ENCODE measurements at regions not wholly inside any gene's neighbourhood (a gene's known extent, or its start where the extent isn't known, plus 50 kb on each side); places are given as distances from the start of the nearest gene placed in this dataset.
"Not testable (repeated sequence)": the region's sequence is repeated elsewhere in the genome, so short reads cannot be mapped to it uniquely, and the experiment has no call there.

GRCh38 chr19:28142258-28142657, 1070.7 kb downstream of the UQCRFS1 start:
- DNase-seq (ENCODE audit: extremely low read depth in 1 of 11, low read depth in 9 of 11, low spot score in 4 of 11): no peak

DNA sequence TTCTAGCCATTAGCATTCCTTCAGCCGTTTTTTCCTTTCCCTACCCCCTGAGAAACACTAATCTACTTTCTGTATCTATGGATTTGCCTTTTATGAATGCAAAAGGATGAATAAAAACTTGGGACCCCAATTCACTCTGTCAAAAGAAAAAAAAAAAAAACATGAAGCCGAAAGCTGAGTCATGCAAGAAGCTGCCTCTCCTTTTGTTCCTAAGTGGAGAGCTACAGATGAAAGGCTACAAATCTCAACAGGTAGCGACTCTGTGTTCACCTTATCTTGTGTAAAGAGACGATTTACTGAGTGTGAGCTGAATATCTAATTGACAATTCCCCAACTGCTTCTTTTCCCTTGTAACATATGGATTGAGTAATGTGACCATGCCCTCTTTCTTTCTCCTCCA, 1072.8 kb downstream of the UQCRFS1 start:
- no peak for DNase-seq (ENCODE audit: extremely low read depth in 1 of 11, low read depth in 9 of 11, low spot score in 4 of 11)

DNA sequence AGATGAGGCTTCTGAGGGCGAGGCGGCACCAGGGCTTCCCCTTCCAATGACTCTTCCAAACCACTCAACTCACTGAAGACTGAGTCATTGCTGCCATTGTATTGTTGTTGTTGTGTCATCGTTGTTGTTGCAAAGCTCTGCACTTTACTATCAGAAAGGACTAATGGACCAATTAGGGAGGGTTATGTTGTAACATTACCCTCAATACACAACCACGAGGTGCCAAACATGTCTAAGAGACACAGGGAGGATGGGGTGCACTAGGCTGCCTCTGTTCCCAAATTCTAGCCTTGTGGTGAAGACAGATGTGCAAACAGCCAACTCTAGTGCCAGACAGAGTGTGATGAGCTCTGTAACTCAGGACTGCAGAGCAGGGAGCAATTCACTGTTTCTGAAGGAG, 1075.2 kb downstream of the UQCRFS1 start:
- no peak for DNase-seq (ENCODE audit: extremely low read depth in 1 of 11, low read depth in 9 of 11, low spot score in 4 of 11)

DNA sequence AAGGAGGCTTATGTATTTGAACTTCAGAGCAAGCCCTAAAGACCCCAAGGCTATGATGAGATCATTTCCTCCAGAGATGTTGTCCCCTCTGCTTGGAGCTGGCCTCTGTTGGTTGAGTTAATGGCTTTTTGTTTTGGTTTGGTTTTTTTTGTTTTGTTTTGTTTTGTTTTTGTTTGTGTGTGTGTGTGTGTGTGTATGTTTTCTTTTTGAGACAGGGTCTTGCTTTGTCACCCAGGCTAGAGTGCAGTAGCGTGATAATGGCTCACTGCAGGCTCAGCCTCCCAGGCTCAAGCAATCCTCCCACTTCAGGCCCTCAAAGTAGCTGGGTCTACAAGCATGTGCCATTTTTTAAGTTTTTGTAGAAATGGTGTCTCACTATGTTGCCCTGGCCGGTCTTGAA, 1076.2 kb downstream of the UQCRFS1 start:
- DNase-seq (ENCODE audit: extremely low read depth in 1 of 11, low read depth in 9 of 11, low spot score in 4 of 11): no peak

GRCh38 chr19:28135825-28136224, 1077.1 kb downstream of the UQCRFS1 start:
- DNase-seq (ENCODE audit: extremely low read depth in 1 of 11, low read depth in 9 of 11, low spot score in 4 of 11): no peak

DNA sequence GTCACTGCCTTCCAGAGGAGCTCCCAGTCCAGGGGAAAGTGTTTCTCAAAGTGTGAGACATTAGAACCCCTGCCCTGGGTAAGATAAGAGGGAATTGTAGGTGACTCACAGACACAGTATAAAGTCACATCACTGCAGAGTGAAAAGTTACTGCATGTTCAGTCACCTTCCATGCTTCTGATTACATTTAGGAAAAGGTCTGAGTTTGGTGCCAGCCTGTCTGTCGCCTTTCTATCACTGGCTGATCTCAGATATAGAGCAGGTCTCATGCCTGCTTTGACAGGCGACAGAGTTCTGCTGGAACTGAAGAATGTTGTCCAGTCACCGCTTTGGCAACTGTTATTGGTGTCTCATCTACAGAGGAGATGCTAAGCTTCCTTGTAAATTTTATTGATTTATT, 1078.6 kb downstream of the UQCRFS1 start:
- DNase-seq (ENCODE audit: extremely low read depth in 1 of 11, low read depth in 9 of 11, low spot score in 4 of 11): no peak

DNA sequence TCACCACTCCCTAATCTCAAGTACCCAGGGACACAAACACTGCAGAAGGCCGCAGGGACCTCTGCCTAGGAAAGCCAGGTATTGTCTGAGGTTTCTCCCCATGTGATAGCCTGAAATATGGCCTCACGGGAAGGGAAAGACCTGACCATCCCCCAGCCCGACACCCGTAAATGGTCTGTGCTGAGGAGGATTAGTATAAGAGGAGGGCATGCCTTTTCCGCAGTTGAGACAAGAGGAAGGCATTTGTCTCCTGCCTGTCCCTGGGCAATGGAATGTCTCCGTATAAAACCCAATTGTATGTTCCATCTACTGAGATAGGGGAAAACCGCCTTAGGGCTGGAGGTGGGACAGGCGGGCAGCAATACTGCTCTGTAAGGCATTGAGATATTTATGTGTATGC, 1082.1 kb downstream of the UQCRFS1 start:
- DNase-seq (ENCODE audit: extremely low read depth in 1 of 11, low read depth in 9 of 11, low spot score in 4 of 11): not testable (repeated sequence)

- peak in 4 of 11 donors; percentile 5 to 16 (median 8) for DNase-seq (ENCODE audit: extremely low read depth in 1 of 11, low read depth in 9 of 11, low spot score in 4 of 11)
Observed at GRCh38 chr19:28130066-28130511, 1082.9 kb downstream of the UQCRFS1 start.

- no peak for DNase-seq (ENCODE audit: extremely low read depth in 1 of 11, low read depth in 9 of 11, low spot score in 4 of 11)
Observed at GRCh38 chr19:28128341-28128740, 1084.6 kb downstream of the UQCRFS1 start.

GRCh38 chr19:28126135-28126898, 1086.6 kb downstream of the UQCRFS1 start:
- no peak for DNase-seq (ENCODE audit: extremely low read depth in 1 of 11, low read depth in 9 of 11, low spot score in 4 of 11)

DNA sequence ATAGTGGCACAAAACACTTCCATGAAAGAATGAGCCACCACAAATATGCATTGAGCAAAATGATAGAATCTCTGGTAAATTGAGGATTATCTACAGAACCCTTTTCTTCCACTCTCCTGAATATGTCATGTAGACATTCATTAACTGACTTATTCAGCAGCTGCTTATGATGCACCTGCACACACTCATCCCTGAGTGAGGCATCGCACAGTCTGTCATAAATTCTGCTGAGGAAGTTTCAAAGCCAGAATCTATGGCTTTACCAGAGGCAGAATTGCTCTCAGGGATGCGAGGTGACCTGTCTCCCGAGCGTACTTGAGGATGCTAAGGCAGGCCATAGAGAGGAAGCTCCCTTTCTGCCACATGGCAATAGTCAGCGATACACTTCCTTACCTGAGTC, 1090.2 kb downstream of the UQCRFS1 start:
- DNase-seq (ENCODE audit: extremely low read depth in 1 of 11, low read depth in 9 of 11, low spot score in 4 of 11): no peak

GRCh38 chr19:28118235-28118634, 1094.7 kb downstream of the UQCRFS1 start:
- no peak for DNase-seq (ENCODE audit: extremely low read depth in 1 of 11, low read depth in 9 of 11, low spot score in 4 of 11)

GRCh38 chr19:28117143-28117542, 1095.8 kb downstream of the UQCRFS1 start:
- DNase-seq (ENCODE audit: extremely low read depth in 1 of 11, low read depth in 9 of 11, low spot score in 4 of 11): no peak

- not testable (repeated sequence) for DNase-seq (ENCODE audit: extremely low read depth in 1 of 11, low read depth in 9 of 11, low spot score in 4 of 11)
Observed at GRCh38 chr19:28116379-28116778, 1096.6 kb downstream of the UQCRFS1 start.

DNA sequence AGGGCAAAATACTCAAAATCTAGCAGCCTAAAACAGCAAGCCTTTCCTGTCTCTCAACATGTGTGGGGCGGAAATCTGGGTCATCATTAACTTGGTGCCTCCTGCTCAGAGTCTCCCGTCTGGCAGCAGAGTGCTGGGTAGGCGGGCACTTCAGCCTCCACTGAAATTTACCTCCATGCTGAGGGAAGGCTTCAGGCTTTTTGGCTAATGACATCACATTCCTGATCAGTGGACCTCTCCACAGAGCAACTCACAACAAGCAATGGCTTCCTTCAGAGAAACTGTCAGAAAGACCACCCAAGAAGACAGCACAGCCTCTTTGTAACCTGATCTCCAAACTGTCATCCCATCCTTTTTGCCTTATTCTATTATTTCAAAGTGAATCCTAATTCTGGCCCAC, 1109.0 kb downstream of the UQCRFS1 start:
- peak in 6 of 11 donors; percentile 8 to 30 (median 16) for DNase-seq (ENCODE audit: extremely low read depth in 1 of 11, low read depth in 9 of 11, low spot score in 4 of 11)

- DNase-seq (ENCODE audit: extremely low read depth in 1 of 11, low read depth in 9 of 11, low spot score in 4 of 11): not testable (repeated sequence)
Observed at GRCh38 chr19:28084659-28085157, 1128.2 kb downstream of the UQCRFS1 start.

DNA sequence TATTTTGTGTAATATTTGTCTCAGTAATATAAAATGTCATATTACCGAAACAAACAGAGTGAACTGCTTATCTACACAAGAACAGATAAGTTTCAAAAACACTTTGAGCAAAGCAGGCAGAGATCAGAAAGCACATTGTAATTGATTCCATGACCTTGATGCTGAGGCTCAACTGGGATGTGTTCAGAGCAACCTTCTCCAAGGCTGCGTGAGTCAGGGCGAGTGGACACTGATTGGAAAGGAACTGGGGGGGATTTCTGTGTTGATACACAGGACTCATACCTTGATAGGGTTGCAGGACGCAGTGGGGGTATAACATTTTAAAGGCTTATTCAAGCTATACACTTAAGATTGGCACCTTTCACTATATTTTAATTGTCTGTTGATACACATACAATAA, 1136.3 kb downstream of the UQCRFS1 start:
- DNase-seq (ENCODE audit: extremely low read depth in 1 of 11, low read depth in 9 of 11, low spot score in 4 of 11): peak in 1 of 11 donors; percentile 26

DNA sequence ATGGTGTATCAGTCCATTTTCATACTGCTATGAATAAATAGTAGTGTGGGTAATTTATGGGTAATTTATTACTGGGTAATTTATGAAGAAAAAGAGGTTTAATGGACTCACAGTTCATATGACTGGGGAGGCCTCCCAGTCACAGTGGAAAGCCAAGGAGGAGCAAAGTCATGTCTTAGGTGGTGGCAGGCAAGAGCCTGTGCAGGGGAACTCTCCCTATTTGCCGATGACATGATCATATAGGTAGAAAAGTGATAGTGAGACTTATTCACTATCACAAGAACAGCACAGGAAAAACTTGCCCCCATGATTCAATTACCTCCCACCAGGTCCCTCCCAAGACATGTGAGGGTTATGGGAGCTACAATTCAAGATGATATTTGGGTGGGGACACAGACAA, 1137.7 kb downstream of the UQCRFS1 start:
- DNase-seq (ENCODE audit: extremely low read depth in 1 of 11, low read depth in 9 of 11, low spot score in 4 of 11): no peak

GRCh38 chr19:28074773-28075172, 1138.2 kb downstream of the UQCRFS1 start:
- no peak for DNase-seq (ENCODE audit: extremely low read depth in 1 of 11, low read depth in 9 of 11, low spot score in 4 of 11)

GRCh38 chr19:28067882-28068281, 1145.1 kb downstream of the UQCRFS1 start:
- DNase-seq (ENCODE audit: extremely low read depth in 1 of 11, low read depth in 9 of 11, low spot score in 4 of 11): no peak

GRCh38 chr19:28066988-28067387, 1146.0 kb downstream of the UQCRFS1 start:
- no peak for DNase-seq (ENCODE audit: extremely low read depth in 1 of 11, low read depth in 9 of 11, low spot score in 4 of 11)
